Lower leg skin (tissue), 3 donors: ENCODE measurements at regions not wholly inside any gene's neighbourhood (a gene's known extent, or its start where the extent isn't known, plus 50 kb on each side); places are given as distances from the start of the nearest gene placed in this dataset.

Experiments
- CTCF ChIP-seq, 3 donors: fragments of 450-650 bp; IDR thresholded peaks; one replicate each; pipeline ENCODE4 v1.5.1; 2016; ENCODE audit warnings: antibody characterized with exemption in 3 of 3, mild to moderate bottlenecking in 3 of 3, moderate library complexity in 2 of 3
- POLR2A ChIP-seq, 2 donors: fragments of 450-650 bp; IDR thresholded peaks; one replicate each; pipeline ENCODE4 v1.6.1; 2016 to 2017; ENCODE audit warnings: antibody characterized with exemption in 2 of 2, mild to moderate bottlenecking in 1 of 2, moderate library complexity in 1 of 2

GRCh38 chr4:104682311-104682710 is 187.6 kb upstream of the CXXC4 start:
- TF ChIP-seq CTCF (IDR thresholded peaks at IDR 0.05) (no peak), POLR2A (IDR thresholded peaks at IDR 0.05) (no peak)
